OCI-LY7 (cell line): ENCODE measurements at regions not wholly inside any gene's neighbourhood (a gene's known extent, or its start where the extent isn't known, plus 50 kb on each side); places are given as distances from the start of the nearest gene placed in this dataset.

Experiments
- BruUV-seq: library from RNA; stranded (reverse); fragments of 400-500 nt; replicated peaks from 2 replicates; lab custom pipeline; 2021; lab: Mats Ljungman, UMichigan
- CTCF ChIA-PET: fragments of 300-600 bp; sonication (Branson Sonifier 250); formaldehyde crosslinking; loops from one replicate; lab custom pipeline; 2022; ENCODE audit warnings: antibody characterized with exemption; ENCODE audit not compliant: unreplicated experiment; lab: Charles Lee
- POLR2A ChIA-PET: fragments of 300-600 bp; sonication (Branson Sonifier 250); formaldehyde crosslinking; loops from one replicate; lab custom pipeline; 2022; ENCODE audit warnings: antibody characterized with exemption; lab: Charles Lee
- DNase-seq: peaks from one replicate; pipeline ENCODE4 v3.0.0-alpha.2; 2015; ENCODE audit warnings: low spot score
- H2AFZ ChIP-seq: fragments of 200-600 bp; sonication (generic), shearing (Covaris generic); 2 replicates; pipeline ENCODE4 v1.6.1; 2014; ENCODE audit warnings: mild to moderate bottlenecking, antibody characterized with exemption, low read length, moderate library complexity
- H3K27ac ChIP-seq: fragments of 200-600 bp; sonication (generic); 2 replicates; pipeline ENCODE4 v1.5.1; 2014; ENCODE audit warnings: mixed run types, low read depth, mild to moderate bottlenecking, moderate library complexity, low read length, inconsistent platforms; ENCODE audit not compliant: poor library complexity, severe bottlenecking
- H3K36me3 ChIP-seq: fragments of 200-600 bp; sonication (generic); 2 replicates; pipeline ENCODE4 v1.6.1; 2014; ENCODE audit warnings: mild to moderate bottlenecking, antibody characterized with exemption, low read length, moderate library complexity, mixed read lengths; ENCODE audit not compliant: insufficient read depth
- H3K4me1 ChIP-seq: fragments of 200-600 bp; sonication (generic); 2 replicates; pipeline ENCODE4 v1.5.1; 2014; ENCODE audit warnings: mild to moderate bottlenecking, low read length; ENCODE audit not compliant: insufficient read depth, poor library complexity, severe bottlenecking
- H3K4me2 ChIP-seq: fragments of 200-600 bp; sonication (generic); 2 replicates; pipeline ENCODE4 v1.6.1; 2014; ENCODE audit warnings: mild to moderate bottlenecking, low read length
- H3K4me3 ChIP-seq: fragments of 200-600 bp; sonication (generic); 2 replicates; pipeline ENCODE4 v1.5.1; 2014; ENCODE audit warnings: mild to moderate bottlenecking, low read depth, low read length; ENCODE audit not compliant: poor library complexity, severe bottlenecking
- H3K79me2 ChIP-seq: fragments of 200-600 bp; sonication (generic); 2 replicates; pipeline ENCODE4 v1.6.1; 2016; ENCODE audit warnings: low read depth, mild to moderate bottlenecking, low read length, moderate library complexity, mixed read lengths; ENCODE audit not compliant: insufficient read depth
- H3K9me2 ChIP-seq: fragments of 200-600 bp; sonication (generic); 2 replicates; pipeline ENCODE4 v1.6.1; 2016; ENCODE audit warnings: mild to moderate bottlenecking, low read length, mixed read lengths; ENCODE audit not compliant: insufficient read depth
- H3K9me3 ChIP-seq: fragments of 200-600 bp; sonication (generic); 2 replicates; pipeline ENCODE4 v1.6.1; 2014; ENCODE audit warnings: mild to moderate bottlenecking, mixed run types, low read length, mixed read lengths
- H4K20me1 ChIP-seq: fragments of 200-600 bp; sonication (generic); 2 replicates; pipeline ENCODE4 v1.6.1; 2014; ENCODE audit warnings: mild to moderate bottlenecking, antibody characterized with exemption, low read length, moderate library complexity, mixed read lengths; ENCODE audit not compliant: insufficient read depth
- CTCF ChIP-seq: fragments of 200-600 bp; sonication (generic); conservative IDR thresholded peaks from 2 replicates; pipeline ENCODE4 v1.5.1; 2014; ENCODE audit warnings: mild to moderate bottlenecking, antibody characterized with exemption, low read length, moderate library complexity, mixed read lengths
- EZH2phosphoT487 ChIP-seq: fragments of 200-600 bp; sonication (generic); IDR thresholded peaks from 2 replicates; pipeline ENCODE4 v1.6.1; 2018; ENCODE audit warnings: low read depth, borderline replicate concordance, mild to moderate bottlenecking, mixed run types, antibody characterized with exemption, low read length, moderate library complexity, mixed read lengths
- intact Hi-C: fragments of 100-400 bp; cut with micrococcal nuclease; formaldehyde crosslinking; loops from one replicate; pipeline ENCODE4 v1.10.0; 2022; ENCODE audit not compliant: unreplicated experiment

- Histone ChIP-seq H3K79me2 (no peaks in the 10 kb centered on the region), H3K4me2 (no peak overlapping the region), H3K4me1 (no peaks in the 10 kb centered on the region), H3K9me2 (no peaks in the 10 kb centered on the region), H4K20me1 (no peaks in the 10 kb centered on the region), H2AFZ (no peak overlapping the region), H3K36me3 (no peaks in the 10 kb centered on the region), H3K27ac (no peak overlapping the region), H3K9me3 (no peaks in the 10 kb centered on the region), H3K4me3 (no peak overlapping the region)
- intact Hi-C loops, result no loop called here
- ChIA-PET POLR2A (interaction anchor here (0.6 kb wide), 1 partner anchor 348 kb away, joined by 3 read pairs; no protein-coding TSS in a partner anchor), CTCF (no interaction called here)
- TF ChIP-seq CTCF (no peak), EZH2phosphoT487 (no peak)
- DNase-seq, result no peak
- BruUV-seq, result no TSS peak
Measured at GRCh38 chr20:39640147-39640546, 678.0 kb downstream of the DHX35 start.

- Histone ChIP-seq H2AFZ (no peak overlapping the region), H3K9me2 (no peaks in the 10 kb centered on the region), H3K9me3 (no peaks in the 10 kb centered on the region), H3K27ac (no peak overlapping the region), H3K79me2 (no peaks in the 10 kb centered on the region), H3K36me3 (no peaks in the 10 kb centered on the region), H3K4me2 (no peak overlapping the region), H3K4me3 (no peak overlapping the region), H3K4me1 (no peaks in the 10 kb centered on the region), H4K20me1 (no peaks in the 10 kb centered on the region)
- no peak for DNase-seq
- intact Hi-C loops, result no loop called here
- BruUV-seq, result no TSS peak
- ChIA-PET POLR2A (interaction anchor here (0.7 kb wide), 2 partner anchors 156 to 1807 kb away, joined by 3 to 4 read pairs; no protein-coding TSS in a partner anchor), CTCF (no interaction called here)
- TF ChIP-seq CTCF, result no peak
Measured at GRCh38 chr20:39638731-39639130, 676.6 kb downstream of the DHX35 start.

- Histone ChIP-seq H3K4me2 (no peak overlapping the region), H3K9me2 (no peaks in the 10 kb centered on the region), H3K9me3 (no peaks in the 10 kb centered on the region), H4K20me1 (no peaks in the 10 kb centered on the region), H3K4me3 (no peak overlapping the region), H2AFZ (no peak overlapping the region), H3K79me2 (no peaks in the 10 kb centered on the region), H3K27ac (no peak overlapping the region), H3K4me1 (no peaks in the 10 kb centered on the region), H3K36me3 (no peaks in the 10 kb centered on the region)
- no TSS peak for BruUV-seq
- ChIA-PET CTCF (no interaction called here), POLR2A (interaction anchor here (0.7 to 0.9 kb wide), 2 partner anchors 21 to 162 kb away, joined by 3 read pairs; no protein-coding TSS in a partner anchor)
- TF ChIP-seq EZH2phosphoT487, result no peak
- no peak for TF ChIP-seq CTCF
- DNase-seq, result no peak
- intact Hi-C loops, result no loop called here
Measured at GRCh38 chr20:39633689-39634088, 671.5 kb downstream of the DHX35 start.
